ENCODE measurements at regions not wholly inside any gene's neighbourhood (a gene's known extent, or its start where the extent isn't known, plus 50 kb on each side); places are given as distances from the start of the nearest gene placed in this dataset.

- Histone ChIP-seq H3K79me2 (ENCODE audit: insufficient read depth, low read length) (no peaks in the 10 kb centered on the region), H4K20me1 (ENCODE audit: insufficient read depth, low read length, poor library complexity, severe bottlenecking) (no peaks in the 10 kb centered on the region), H3K36me3 (ENCODE audit: insufficient read depth, low read length) (no peaks in the 10 kb centered on the region), H3K4me3 (ENCODE audit: low read length, poor library complexity, severe bottlenecking) (no peak overlapping the region), H3K9ac (ENCODE audit: low read depth, low read length, poor library complexity, severe bottlenecking) (no peak overlapping the region), H3K27me3 (ENCODE audit: insufficient read depth, low read length, poor library complexity, severe bottlenecking) (no peaks in the 10 kb centered on the region), H3K9me3 (ENCODE audit: insufficient read depth, low read depth, low read length) (no peaks in the 10 kb centered on the region), H2AFZ (ENCODE audit: low read length) (no peak overlapping the region), H3K4me2 (ENCODE audit: low read depth, low read length, poor library complexity, severe bottlenecking) (no peak overlapping the region), H3K4me1 (ENCODE audit: insufficient read depth, low read length, poor library complexity, severe bottlenecking) (no peaks in the 10 kb centered on the region), H3K9me2 (replicated peaks; ENCODE audit: low read depth, low read length) (no peaks in the 10 kb centered on the region), H3F3A (ENCODE audit: low read depth) (no peaks in the 10 kb centered on the region)
- no peak for TF ChIP-seq CTCF (conservative IDR thresholded peaks at IDR 0.05; ENCODE audit: low read length)
- no peak for TF ChIP-seq EZH2phosphoT487 (IDR thresholded peaks at IDR 0.05; ENCODE audit: borderline replicate concordance)
These were observed 455.1 kb upstream of the TLE4 start for GRCh38 chr9:79116709-79117108.

GRCh38 chr9:79120533-79120932 lies 451.2 kb upstream of the TLE4 start:
- H3K9me2 ChIP-seq (replicated peaks; ENCODE audit: low read depth, low read length) = no peaks in the 10 kb centered on the region
- H3K36me3 ChIP-seq (ENCODE audit: insufficient read depth, low read length) = no peaks in the 10 kb centered on the region
- no peaks in the 10 kb centered on the region for H3K27me3 ChIP-seq (ENCODE audit: insufficient read depth, low read length, poor library complexity, severe bottlenecking)
- H3K79me2 ChIP-seq (ENCODE audit: insufficient read depth, low read length) = no peaks in the 10 kb centered on the region
- no peak overlapping the region for H3K4me2 ChIP-seq (ENCODE audit: low read depth, low read length, poor library complexity, severe bottlenecking)
- no peak overlapping the region for H3K4me3 ChIP-seq (ENCODE audit: low read length, poor library complexity, severe bottlenecking)
- TF ChIP-seq EZH2phosphoT487 (IDR thresholded peaks at IDR 0.05; ENCODE audit: borderline replicate concordance) (no peak), CTCF (conservative IDR thresholded peaks at IDR 0.05; ENCODE audit: low read length) (no peak)
- 0 out of 2 replicates have a peak overlapping the region, but pooled peaks have one; percentile 44 for H2AFZ ChIP-seq (ENCODE audit: low read length)
- H3K4me1 ChIP-seq (ENCODE audit: insufficient read depth, low read length, poor library complexity, severe bottlenecking) = no peaks in the 10 kb centered on the region
- H3F3A ChIP-seq (ENCODE audit: low read depth) = no peaks in the 10 kb centered on the region
- no peaks in the 10 kb centered on the region for H3K9me3 ChIP-seq (ENCODE audit: insufficient read depth, low read depth, low read length)
- H4K20me1 ChIP-seq (ENCODE audit: insufficient read depth, low read length, poor library complexity, severe bottlenecking) = no peaks in the 10 kb centered on the region
- no peak overlapping the region for H3K9ac ChIP-seq (ENCODE audit: low read depth, low read length, poor library complexity, severe bottlenecking)

- H3K9ac ChIP-seq (ENCODE audit: low read depth, low read length, poor library complexity, severe bottlenecking) = no peak overlapping the region
- TF ChIP-seq CTCF (conservative IDR thresholded peaks at IDR 0.05; ENCODE audit: low read length) = no peak
- TF ChIP-seq EZH2phosphoT487 (IDR thresholded peaks at IDR 0.05; ENCODE audit: borderline replicate concordance) = no peak
- no peaks in the 10 kb centered on the region for H3K9me2 ChIP-seq (replicated peaks; ENCODE audit: low read depth, low read length)
- H3K4me2 ChIP-seq (ENCODE audit: low read depth, low read length, poor library complexity, severe bottlenecking) = no peak overlapping the region
- no peaks in the 10 kb centered on the region for H3K9me3 ChIP-seq (ENCODE audit: insufficient read depth, low read depth, low read length)
- no peaks in the 10 kb centered on the region for H4K20me1 ChIP-seq (ENCODE audit: insufficient read depth, low read length, poor library complexity, severe bottlenecking)
- H3K27me3 ChIP-seq (ENCODE audit: insufficient read depth, low read length, poor library complexity, severe bottlenecking) = no peaks in the 10 kb centered on the region
- H3K4me3 ChIP-seq (ENCODE audit: low read length, poor library complexity, severe bottlenecking) = no peak overlapping the region
- no peaks in the 10 kb centered on the region for H3K79me2 ChIP-seq (ENCODE audit: insufficient read depth, low read length)
- H3K4me1 ChIP-seq (ENCODE audit: insufficient read depth, low read length, poor library complexity, severe bottlenecking) = no peaks in the 10 kb centered on the region
- H2AFZ ChIP-seq (ENCODE audit: low read length) = no peak overlapping the region
- no peaks in the 10 kb centered on the region for H3K36me3 ChIP-seq (ENCODE audit: insufficient read depth, low read length)
- no peaks in the 10 kb centered on the region for H3F3A ChIP-seq (ENCODE audit: low read depth)
These were observed 450.8 kb upstream of the TLE4 start for GRCh38 chr9:79120941-79121340.
